DOHH2 (cell line): ENCODE measurements at regions not wholly inside any gene's neighbourhood (a gene's known extent, or its start where the extent isn't known, plus 50 kb on each side); places are given as distances from the start of the nearest gene placed in this dataset.
"Not testable (repeated sequence)": the region's sequence is repeated elsewhere in the genome, so short reads cannot be mapped to it uniquely, and the experiment has no call there.

Experiments used
- EZH2phosphoT487 ChIP-seq: fragments of 200-600 bp; sonication (generic); IDR thresholded peaks from 2 replicates; pipeline ENCODE4 v1.6.1; 2017; ENCODE audit warnings: borderline replicate concordance, mild to moderate bottlenecking, antibody characterized with exemption, low read length, moderate library complexity, mixed read lengths
- TF ChIP-seq, protein P1 (sequence below): fragments of 200-600 bp; sonication (generic); IDR thresholded peaks from one replicate; pipeline ENCODE4 v1.5.1; 2014; ENCODE audit warnings: antibody characterized with exemption, mild to moderate bottlenecking, low read depth, low read length; ENCODE audit not compliant: poor library complexity, severe bottlenecking

DNA sequence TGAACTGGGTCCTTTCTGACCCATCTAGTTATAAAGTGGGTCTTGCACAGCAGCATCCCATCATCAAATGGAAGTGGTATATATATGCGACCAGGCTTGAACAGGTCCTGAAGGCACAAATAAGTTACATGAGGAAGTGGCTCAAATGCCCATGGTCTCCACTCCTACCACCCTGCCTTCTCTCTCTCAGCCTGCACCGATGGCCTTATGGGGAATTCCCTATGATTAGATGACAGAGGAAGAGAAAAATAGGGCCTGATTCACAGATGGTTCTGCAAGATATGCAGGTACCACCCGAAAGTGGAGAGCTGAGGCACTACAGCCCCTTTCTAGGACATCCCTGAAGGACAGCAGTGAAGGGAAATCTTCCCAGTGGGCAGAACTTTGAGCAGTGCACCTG lies 1275.1 kb upstream of the CITED2 start:
- TF ChIP-seq, protein P1, sequence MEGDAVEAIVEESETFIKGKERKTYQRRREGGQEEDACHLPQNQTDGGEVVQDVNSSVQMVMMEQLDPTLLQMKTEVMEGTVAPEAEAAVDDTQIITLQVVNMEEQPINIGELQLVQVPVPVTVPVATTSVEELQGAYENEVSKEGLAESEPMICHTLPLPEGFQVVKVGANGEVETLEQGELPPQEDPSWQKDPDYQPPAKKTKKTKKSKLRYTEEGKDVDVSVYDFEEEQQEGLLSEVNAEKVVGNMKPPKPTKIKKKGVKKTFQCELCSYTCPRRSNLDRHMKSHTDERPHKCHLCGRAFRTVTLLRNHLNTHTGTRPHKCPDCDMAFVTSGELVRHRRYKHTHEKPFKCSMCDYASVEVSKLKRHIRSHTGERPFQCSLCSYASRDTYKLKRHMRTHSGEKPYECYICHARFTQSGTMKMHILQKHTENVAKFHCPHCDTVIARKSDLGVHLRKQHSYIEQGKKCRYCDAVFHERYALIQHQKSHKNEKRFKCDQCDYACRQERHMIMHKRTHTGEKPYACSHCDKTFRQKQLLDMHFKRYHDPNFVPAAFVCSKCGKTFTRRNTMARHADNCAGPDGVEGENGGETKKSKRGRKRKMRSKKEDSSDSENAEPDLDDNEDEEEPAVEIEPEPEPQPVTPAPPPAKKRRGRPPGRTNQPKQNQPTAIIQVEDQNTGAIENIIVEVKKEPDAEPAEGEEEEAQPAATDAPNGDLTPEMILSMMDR: not testable (repeated sequence)
- not testable (repeated sequence) for TF ChIP-seq EZH2phosphoT487
